DMS114 treated with DMSO at 0.1 percent for 48 hours (cell line): ENCODE measurements at regions not wholly inside any gene's neighbourhood (a gene's known extent, or its start where the extent isn't known, plus 50 kb on each side); places are given as distances from the start of the nearest gene placed in this dataset.

Experiments used
- DNase-seq: peaks from one replicate; lab custom pipeline; 2025; ENCODE audit not compliant: unreplicated experiment; lab: John Stamatoyannopoulos, UW

GRCh38 chr11:90912631-90913030, 689.8 kb upstream of the CHORDC1 start:
- no peak for DNase-seq

- no peak for DNase-seq
Observed at GRCh38 chr11:90911192-90911591, 688.3 kb upstream of the CHORDC1 start.

GRCh38 chr11:90908074-90908473, 685.2 kb upstream of the CHORDC1 start:
- no peak for DNase-seq

DNA sequence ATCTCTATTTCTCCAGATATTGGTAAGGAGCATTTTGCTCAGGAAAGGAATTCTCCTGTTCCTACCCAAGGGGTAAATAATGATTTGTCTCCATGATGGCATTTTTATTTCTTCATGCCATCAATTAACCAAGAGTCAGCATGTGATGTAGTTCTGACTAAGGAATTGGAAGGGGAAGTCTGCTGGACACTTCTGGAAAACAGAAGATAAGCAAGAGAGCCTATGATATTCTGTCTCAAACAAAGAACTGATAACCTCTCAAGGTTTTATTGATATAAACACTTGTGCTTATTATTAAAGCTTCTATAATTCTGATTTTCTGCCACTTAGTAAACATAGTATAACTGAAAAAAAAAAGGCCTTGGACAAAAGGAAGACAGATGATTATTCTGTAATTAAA, 673.0 kb upstream of the CHORDC1 start:
- DNase-seq = no peak

GRCh38 chr11:90890347-90890746, 667.5 kb upstream of the CHORDC1 start:
- no peak for DNase-seq

GRCh38 chr11:90884181-90884580, 661.3 kb upstream of the CHORDC1 start:
- DNase-seq = no peak

GRCh38 chr11:90874986-90875385, 652.1 kb upstream of the CHORDC1 start:
- DNase-seq = no peak

DNA sequence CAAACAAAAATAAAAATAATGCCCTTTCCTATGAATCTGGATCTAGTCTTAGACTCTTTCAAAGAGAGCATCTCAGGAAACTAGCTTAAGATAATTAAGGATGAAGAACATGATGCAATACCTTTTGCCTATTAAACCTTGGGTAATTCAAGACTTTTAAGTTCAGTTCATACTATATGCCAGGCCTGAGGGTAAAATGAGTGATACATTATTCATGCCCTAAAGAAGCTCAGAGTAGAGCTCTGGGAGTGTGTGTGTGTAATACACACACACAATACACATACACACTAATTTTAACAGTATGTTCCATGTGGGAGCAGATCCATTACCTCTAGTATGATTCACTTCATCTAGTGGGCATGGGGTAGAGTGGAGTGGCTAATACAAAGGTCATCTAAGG, 651.4 kb upstream of the CHORDC1 start:
- no peak for DNase-seq

GRCh38 chr11:90867416-90867815, 644.6 kb upstream of the CHORDC1 start:
- no peak for DNase-seq

GRCh38 chr11:90856790-90857189, 633.9 kb upstream of the CHORDC1 start:
- DNase-seq = no peak

GRCh38 chr11:90855531-90855930, 632.7 kb upstream of the CHORDC1 start:
- DNase-seq = no peak

- DNase-seq = no peak
Observed at GRCh38 chr11:90851196-90851595, 628.3 kb upstream of the CHORDC1 start.

GRCh38 chr11:90849312-90849711, 626.5 kb upstream of the CHORDC1 start:
- DNase-seq = no peak

DNA sequence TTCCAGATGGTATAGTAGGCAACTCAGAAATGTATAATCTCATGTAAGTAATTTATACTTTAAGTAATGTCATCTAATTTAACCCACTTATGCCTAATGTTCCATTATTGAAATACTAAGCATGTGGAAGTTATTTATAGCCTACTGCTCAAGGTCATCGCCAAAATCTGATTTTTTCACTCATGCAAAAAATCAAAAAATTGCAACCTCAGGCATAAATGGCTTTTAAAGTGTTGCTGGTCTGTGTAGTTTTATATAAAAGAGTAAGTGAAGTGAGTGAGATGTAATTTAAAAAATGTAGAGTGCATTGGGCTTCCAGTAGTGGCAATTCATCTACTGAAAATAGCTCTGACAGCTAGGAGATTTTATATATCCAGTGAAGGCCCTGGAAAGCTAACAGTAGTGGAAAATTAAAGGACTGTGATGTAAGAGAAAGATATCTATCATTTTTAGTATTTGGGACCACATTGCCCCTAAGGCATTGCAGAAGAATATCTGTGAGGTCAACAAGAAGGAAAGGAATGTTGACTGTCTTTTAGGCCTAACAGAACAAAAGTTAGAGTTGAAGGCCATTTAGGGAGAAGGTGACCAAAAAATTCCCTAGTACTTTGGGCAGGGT, 624.5 kb upstream of the CHORDC1 start:
- no peak for DNase-seq

- no peak for DNase-seq
Observed at GRCh38 chr11:90846628-90847027, 623.8 kb upstream of the CHORDC1 start.

- DNase-seq = no peak
Observed at GRCh38 chr11:90845799-90846198, 623.0 kb upstream of the CHORDC1 start.

DNA sequence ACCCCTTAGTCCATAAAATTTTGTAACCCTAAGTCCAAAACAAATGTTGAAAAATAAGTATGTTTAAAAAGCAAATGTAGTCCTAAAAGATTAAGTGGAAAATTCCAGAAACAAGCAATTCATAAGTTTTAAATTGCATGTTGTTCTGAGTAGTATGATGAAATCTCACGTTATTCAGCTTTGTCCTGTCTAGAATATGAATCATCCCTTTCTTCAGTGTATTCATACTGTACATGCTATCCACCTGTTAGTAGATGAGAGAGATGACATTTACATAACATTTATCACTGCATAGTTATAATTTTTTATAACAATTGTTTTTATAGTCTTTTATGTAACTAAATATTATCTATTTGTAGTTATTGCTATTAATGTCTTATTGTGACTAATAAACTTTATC, 622.3 kb upstream of the CHORDC1 start:
- no peak for DNase-seq

GRCh38 chr11:90844041-90844440, 621.2 kb upstream of the CHORDC1 start:
- DNase-seq = no peak

DNA sequence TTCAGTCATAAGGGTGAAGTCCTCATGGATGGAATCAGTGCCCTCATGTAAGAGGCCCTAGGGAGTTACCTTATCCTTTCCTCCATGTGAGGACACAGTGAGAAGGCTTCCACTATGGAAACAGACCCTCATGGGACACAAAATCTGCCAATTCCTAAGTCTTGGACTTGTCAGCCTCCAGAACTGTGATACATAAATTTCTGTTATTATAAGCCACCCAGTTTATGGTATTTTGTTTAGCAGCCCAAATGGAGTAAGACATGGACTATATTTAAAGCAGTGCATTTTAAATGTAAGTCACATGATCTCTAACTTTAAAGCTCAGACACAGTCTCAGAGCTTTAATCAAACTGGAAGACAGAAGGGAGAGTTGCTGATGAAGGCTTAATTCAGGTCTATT, 619.8 kb upstream of the CHORDC1 start:
- no peak for DNase-seq

GRCh38 chr11:90840071-90840470, 617.2 kb upstream of the CHORDC1 start:
- no peak for DNase-seq

DNA sequence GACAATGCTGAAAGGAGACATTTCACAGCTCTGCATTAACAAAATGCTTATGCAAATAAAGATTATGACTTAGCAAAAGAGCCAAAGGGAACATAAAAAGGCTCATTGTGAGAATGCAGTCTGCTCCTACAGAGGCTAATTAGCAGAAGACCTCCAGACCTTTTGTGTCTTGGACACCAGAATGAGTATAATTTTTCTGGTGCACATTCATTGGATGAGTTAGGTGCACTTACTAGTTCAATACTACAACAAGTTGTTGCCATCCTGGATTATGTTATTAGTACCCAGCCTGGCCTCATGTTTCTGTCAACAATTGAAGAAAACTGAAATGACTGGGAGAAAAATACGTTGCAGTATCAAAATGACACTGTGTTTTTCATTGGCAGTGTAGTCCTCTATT, 613.2 kb upstream of the CHORDC1 start:
- DNase-seq = no peak

DNA sequence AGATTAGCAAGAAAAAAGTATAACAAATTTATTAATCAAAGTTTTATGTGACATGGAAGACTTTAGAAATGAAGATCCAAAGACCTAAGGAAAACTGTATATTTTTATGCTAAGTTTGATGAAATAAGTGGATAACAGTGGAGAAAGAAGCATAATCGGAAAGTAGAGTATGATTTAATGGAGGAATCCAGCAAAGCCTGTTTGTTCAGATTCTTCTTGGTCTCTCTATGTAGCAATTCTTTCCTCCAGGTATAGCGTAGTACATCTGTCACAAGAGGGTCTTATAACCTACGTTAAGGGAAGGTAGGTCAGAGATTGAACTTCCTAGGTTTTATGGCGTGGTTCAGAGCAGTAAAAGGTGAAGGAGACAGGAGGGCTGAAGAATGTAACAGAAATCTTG, 600.6 kb upstream of the CHORDC1 start:
- no peak for DNase-seq

GRCh38 chr11:90822996-90823395, 600.1 kb upstream of the CHORDC1 start:
- DNase-seq = no peak
